Neutrophil (primary cell): ENCODE measurements at regions not wholly inside any gene's neighbourhood (a gene's known extent, or its start where the extent isn't known, plus 50 kb on each side); places are given as distances from the start of the nearest gene placed in this dataset.

ENCODE experiments used
- H3K27ac ChIP-seq: fragments of 200-600 bp; sonication (generic); 2 replicates; pipeline ENCODE4 v1.5.1; 2016; ENCODE audit warnings: mild to moderate bottlenecking, moderate library complexity
- H3K27me3 ChIP-seq: fragments of 200-600 bp; sonication (generic); 2 replicates; pipeline ENCODE4 v1.6.0; 2016; ENCODE audit warnings: mild to moderate bottlenecking
- H3K36me3 ChIP-seq: fragments of 200-600 bp; sonication (generic); 2 replicates; pipeline ENCODE4 v1.5.1; 2017
- H3K4me1 ChIP-seq, 2 experiments: fragments of 200-600 bp in 1 of 2; sonication (generic) in 1 of 2; 1 replicate in 1 of 2; 2 replicates in 1 of 2; pipeline versions ENCODE4 v1.5.1 to v1.6.1; 2013 to 2016; ENCODE audit warnings: low read depth in 1 of 2, low read length in 1 of 2, mild to moderate bottlenecking in 1 of 2, moderate library complexity in 1 of 2; ENCODE audit not compliant: control insufficient read depth in 1 of 2, insufficient read depth in 1 of 2
- H3K4me3 ChIP-seq, 2 experiments: fragments of 200-600 bp in 1 of 2; sonication (generic) in 1 of 2; 1 replicate in 1 of 2; 2 replicates in 1 of 2; pipeline ENCODE4 v1.5.1; 2013 to 2016; ENCODE audit warnings: low read depth in 1 of 2, low read length in 1 of 2, mild to moderate bottlenecking in 1 of 2, moderate library complexity in 1 of 2
- H3K9me3 ChIP-seq: fragments of 200-600 bp; sonication (generic); 2 replicates; pipeline ENCODE4 v1.5.1; 2016
- TF ChIP-seq, protein P1 (sequence below): fragments of 200-600 bp; sonication (generic); IDR thresholded peaks from 2 replicates; pipeline ENCODE4 v1.5.1; 2016; ENCODE audit warnings: antibody characterized with exemption

- TF ChIP-seq, protein P1, sequence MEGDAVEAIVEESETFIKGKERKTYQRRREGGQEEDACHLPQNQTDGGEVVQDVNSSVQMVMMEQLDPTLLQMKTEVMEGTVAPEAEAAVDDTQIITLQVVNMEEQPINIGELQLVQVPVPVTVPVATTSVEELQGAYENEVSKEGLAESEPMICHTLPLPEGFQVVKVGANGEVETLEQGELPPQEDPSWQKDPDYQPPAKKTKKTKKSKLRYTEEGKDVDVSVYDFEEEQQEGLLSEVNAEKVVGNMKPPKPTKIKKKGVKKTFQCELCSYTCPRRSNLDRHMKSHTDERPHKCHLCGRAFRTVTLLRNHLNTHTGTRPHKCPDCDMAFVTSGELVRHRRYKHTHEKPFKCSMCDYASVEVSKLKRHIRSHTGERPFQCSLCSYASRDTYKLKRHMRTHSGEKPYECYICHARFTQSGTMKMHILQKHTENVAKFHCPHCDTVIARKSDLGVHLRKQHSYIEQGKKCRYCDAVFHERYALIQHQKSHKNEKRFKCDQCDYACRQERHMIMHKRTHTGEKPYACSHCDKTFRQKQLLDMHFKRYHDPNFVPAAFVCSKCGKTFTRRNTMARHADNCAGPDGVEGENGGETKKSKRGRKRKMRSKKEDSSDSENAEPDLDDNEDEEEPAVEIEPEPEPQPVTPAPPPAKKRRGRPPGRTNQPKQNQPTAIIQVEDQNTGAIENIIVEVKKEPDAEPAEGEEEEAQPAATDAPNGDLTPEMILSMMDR, result no peak
- no peak overlapping the region for H3K27ac ChIP-seq
- H3K9me3 ChIP-seq, result no peaks in the 10 kb centered on the region
- no peaks in the 10 kb centered on the region for H3K27me3 ChIP-seq
- H3K4me3 ChIP-seq, result no peak overlapping the region
- H3K4me1 ChIP-seq, result peaks cover 15 to 24% of the 10 kb centered on the region in 2 experiments
- no peaks in the 10 kb centered on the region for H3K36me3 ChIP-seq
Measured at GRCh38 chr5:54841481-54841880, 143.9 kb downstream of the ESM1 start.

- no peaks in the 10 kb centered on the region for H3K36me3 ChIP-seq
- H3K4me1 ChIP-seq, result peaks cover 8 to 23% of the 10 kb centered on the region in 2 experiments
- TF ChIP-seq, protein P1, result no peak
- H3K27me3 ChIP-seq, result no peaks in the 10 kb centered on the region
- no peak overlapping the region for H3K27ac ChIP-seq
- no peaks in the 10 kb centered on the region for H3K9me3 ChIP-seq
- no peak overlapping the region for H3K4me3 ChIP-seq
Measured at GRCh38 chr5:54838843-54839242, 146.6 kb downstream of the ESM1 start.

DNA sequence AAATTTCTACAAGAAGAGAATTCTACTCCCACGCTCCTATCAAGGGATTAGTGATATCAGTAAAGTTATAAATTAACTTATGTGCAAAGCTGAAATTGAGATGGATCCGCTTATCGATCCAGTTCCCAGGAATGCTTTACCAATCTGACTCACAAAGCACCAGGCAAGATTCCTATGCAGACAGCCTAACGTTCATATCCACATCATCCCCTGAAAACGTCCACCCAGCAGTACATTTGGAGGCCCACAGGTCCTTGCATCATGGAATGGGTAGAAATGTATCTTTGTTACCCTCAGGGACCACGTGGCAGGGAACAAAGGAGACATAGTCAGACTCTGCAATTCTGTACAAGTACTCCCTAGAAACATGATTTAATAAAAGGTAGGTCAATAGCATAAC, 147.4 kb downstream of the ESM1 start:
- TF ChIP-seq, protein P1, result no peak
- no peaks in the 10 kb centered on the region for H3K36me3 ChIP-seq
- peaks cover 15 to 31% of the 10 kb centered on the region in 2 experiments for H3K4me1 ChIP-seq
- no peak overlapping the region for H3K4me3 ChIP-seq
- H3K27me3 ChIP-seq, result no peaks in the 10 kb centered on the region
- no peak overlapping the region for H3K27ac ChIP-seq
- no peaks in the 10 kb centered on the region for H3K9me3 ChIP-seq

GRCh38 chr5:54837093-54837492, 148.3 kb downstream of the ESM1 start:
- TF ChIP-seq, protein P1, result no peak
- no peaks in the 10 kb centered on the region for H3K9me3 ChIP-seq
- H3K27ac ChIP-seq, result peak overlapping the region; percentile 61
- peaks cover 18 to 36% of the 10 kb centered on the region in 2 experiments for H3K4me1 ChIP-seq
- no peaks in the 10 kb centered on the region for H3K27me3 ChIP-seq
- no peak overlapping the region for H3K4me3 ChIP-seq
- no peaks in the 10 kb centered on the region for H3K36me3 ChIP-seq

- TF ChIP-seq, protein P1, result no peak
- no peak overlapping the region for H3K4me3 ChIP-seq
- no peaks in the 10 kb centered on the region for H3K36me3 ChIP-seq
- H3K27ac ChIP-seq, result no peak overlapping the region
- no peaks in the 10 kb centered on the region for H3K27me3 ChIP-seq
- H3K4me1 ChIP-seq, result peaks cover 18 to 36% of the 10 kb centered on the region in 2 experiments
- H3K9me3 ChIP-seq, result no peaks in the 10 kb centered on the region
Measured at GRCh38 chr5:54835647-54836046, 149.7 kb downstream of the ESM1 start.
